ENCODE measurements at regions not wholly inside any gene's neighbourhood (a gene's known extent, or its start where the extent isn't known, plus 50 kb on each side); places are given as distances from the start of the nearest gene placed in this dataset.

GRCh38 chr5:56512313-56512996 lies 279.3 kb upstream of the ANKRD55 start (continued):
- peak; percentile 65 for TF ChIP-seq CEBPB (tag; IDR thresholded peaks at IDR 0.05)
- no peak for TF ChIP-seq SP1 (CRISPR knock-in tag; IDR thresholded peaks at IDR 0.05)
- TF ChIP-seq ZFP30 (CRISPR knock-in tag; IDR thresholded peaks at IDR 0.05; ENCODE audit: borderline replicate concordance): no peak
- no peak for TF ChIP-seq CEBPG (CRISPR knock-in tag; IDR thresholded peaks at IDR 0.05)
- TF ChIP-seq CEBPG (tag; conservative IDR thresholded peaks at IDR 0.05 in 1 of 2, IDR thresholded peaks at IDR 0.05 in 1 of 2): peak; percentile 47 to 83; a peak in 3 of 4 replicates
- TF ChIP-seq ETS2 (tag; IDR thresholded peaks at IDR 0.05; ENCODE audit: borderline replicate concordance, poor library complexity, severe bottlenecking): no peak
- no peak for TF ChIP-seq MYBL2 (IDR thresholded peaks at IDR 0.05; ENCODE audit: low read depth)
- no peak for TF ChIP-seq MYBL2 (CRISPR knock-in tag; IDR thresholded peaks at IDR 0.05; ENCODE audit: borderline replicate concordance)

DNA sequence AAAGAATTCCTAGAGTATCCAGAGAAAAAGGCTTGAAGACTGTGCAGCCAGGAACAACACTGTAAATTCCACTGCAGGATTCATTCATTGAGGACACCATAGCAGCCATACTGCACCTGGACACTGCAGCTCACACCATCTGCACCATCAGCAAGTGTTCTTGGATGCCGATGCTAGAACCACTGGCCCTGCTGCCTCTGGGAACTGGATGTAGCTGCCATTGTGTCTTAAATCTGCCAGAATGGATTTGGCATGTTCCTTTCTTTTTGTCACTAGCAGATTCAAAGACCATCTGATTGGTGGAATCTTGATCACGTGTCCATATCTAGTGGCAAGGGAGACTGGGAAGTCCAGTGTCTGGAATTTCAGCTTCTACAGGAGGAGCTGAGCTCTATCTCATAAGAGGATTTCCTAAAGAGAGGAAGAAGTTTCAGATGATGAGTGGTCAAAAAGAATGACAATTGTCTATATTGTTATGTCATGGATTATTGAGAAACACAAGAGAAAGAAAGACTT lies 278.3 kb upstream of the ANKRD55 start:
- Histone ChIP-seq H3K9me3 (replicated peaks; ENCODE audit: control insufficient read depth, insufficient read depth, low read depth, low read length) (no peaks in the 10 kb centered on the region), H3K4me2 (ENCODE audit: insufficient read depth, low read length) (no peak overlapping the region), H3K4me1 (replicated peaks in 1 of 2; ENCODE audit: control insufficient read depth in 2 of 2, insufficient read depth in 2 of 2, low read length in 2 of 2) (no peaks in the 10 kb centered on the region; a peak in 1 of 5 replicates), H3K79me2 (ENCODE audit: control insufficient read depth, insufficient read depth, low read length) (no peaks in the 10 kb centered on the region), H3K4me3 (no peak overlapping the region), H2AFZ (ENCODE audit: low read depth, low read length) (no peak overlapping the region), H3K27ac (ENCODE audit: extremely low read depth, low read depth, low read length) (no peak overlapping the region), H3K36me3 (ENCODE audit: control insufficient read depth, insufficient read depth, low read length) (no peaks in the 10 kb centered on the region), H3K9ac (ENCODE audit: insufficient read depth in 1 of 2, low read depth in 2 of 2, low read length in 2 of 2) (no peak overlapping the region), H4K20me1 (replicated peaks; ENCODE audit: control insufficient read depth, insufficient read depth, low read length) (no peaks in the 10 kb centered on the region), H3K9me1 (ENCODE audit: control insufficient read depth, insufficient read depth, low read length) (no peaks in the 10 kb centered on the region), H3K27me3 (ENCODE audit: control insufficient read depth in 2 of 2, insufficient read depth in 2 of 2, low read length in 2 of 2) (0 out of 5 replicates have a peak, but pooled peaks cover 0 to under 1% of the 10 kb centered on the region in 2 experiments)
- in situ Hi-C loops (cut with MboI): no loop called here
- DNase-seq (ENCODE audit: extremely low read depth in 1 of 4, low spot score in 3 of 4) (peak in 2 of 4 experiments; percentile 13 to 17), ATAC-seq (no peak), FAIRE-seq (no peak)
- WGBS (ENCODE audit: insufficient coverage, low coverage, missing lambda C conversion rate): 36% methylated on average over 2 of the region's 2 CpGs
- BruUV-seq (replicated peaks): no TSS peak
- POLR2A ChIA-PET: interaction anchor here (0.6 to 0.8 kb wide), 2 partner anchors 12 to 23 kb away, joined by 3 read pairs; no protein-coding TSS in a partner anchor
- CTCF ChIA-PET (ENCODE audit: low intra/inter-chr PET ratio): no interaction called here
- TF ChIP-seq USF2 (CRISPR knock-in tag; IDR thresholded peaks at IDR 0.05) (peak; percentile 65), ZNF253 (CRISPR knock-in tag; conservative IDR thresholded peaks at IDR 0.05) (no peak), RAD51 (IDR thresholded peaks at IDR 0.05; ENCODE audit: borderline replicate concordance, low read depth) (peak; percentile 64), GATAD2B (IDR thresholded peaks at IDR 0.05; ENCODE audit: borderline replicate concordance) (no peak), TFE3 (CRISPR knock-in tag; IDR thresholded peaks at IDR 0.05) (peak; percentile 24)
- TF ChIP-seq, protein P1, sequence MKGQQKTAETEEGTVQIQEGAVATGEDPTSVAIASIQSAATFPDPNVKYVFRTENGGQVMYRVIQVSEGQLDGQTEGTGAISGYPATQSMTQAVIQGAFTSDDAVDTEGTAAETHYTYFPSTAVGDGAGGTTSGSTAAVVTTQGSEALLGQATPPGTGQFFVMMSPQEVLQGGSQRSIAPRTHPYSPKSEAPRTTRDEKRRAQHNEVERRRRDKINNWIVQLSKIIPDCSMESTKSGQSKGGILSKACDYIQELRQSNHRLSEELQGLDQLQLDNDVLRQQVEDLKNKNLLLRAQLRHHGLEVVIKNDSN (CRISPR knock-in tag; IDR thresholded peaks at IDR 0.05): peak; percentile 67
- TF ChIP-seq, protein P2, sequence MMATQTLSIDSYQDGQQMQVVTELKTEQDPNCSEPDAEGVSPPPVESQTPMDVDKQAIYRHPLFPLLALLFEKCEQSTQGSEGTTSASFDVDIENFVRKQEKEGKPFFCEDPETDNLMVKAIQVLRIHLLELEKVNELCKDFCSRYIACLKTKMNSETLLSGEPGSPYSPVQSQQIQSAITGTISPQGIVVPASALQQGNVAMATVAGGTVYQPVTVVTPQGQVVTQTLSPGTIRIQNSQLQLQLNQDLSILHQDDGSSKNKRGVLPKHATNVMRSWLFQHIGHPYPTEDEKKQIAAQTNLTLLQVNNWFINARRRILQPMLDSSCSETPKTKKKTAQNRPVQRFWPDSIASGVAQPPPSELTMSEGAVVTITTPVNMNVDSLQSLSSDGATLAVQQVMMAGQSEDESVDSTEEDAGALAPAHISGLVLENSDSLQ (IDR thresholded peaks at IDR 0.05): no peak
- intact Hi-C loops (cut with micrococcal nuclease): no loop called here

Data from K562 (cell line).